Activated CD8-positive, alpha-beta memory T cell treated with anti-CD3 and anti-CD28 coated beads for 48 hours (primary cell): ENCODE measurements at regions not wholly inside any gene's neighbourhood (a gene's known extent, or its start where the extent isn't known, plus 50 kb on each side); places are given as distances from the start of the nearest gene placed in this dataset.
"Not testable (repeated sequence)": the region's sequence is repeated elsewhere in the genome, so short reads cannot be mapped to it uniquely, and the experiment has no call there.

Experiments used
- DNase-seq, 3 experiments: peaks; one replicate each; pipeline ENCODE4 v3.0.0-alpha.2; 2020; ENCODE audit warnings: low read depth in 2 of 3, low spot score in 2 of 3

- no peak for DNase-seq
Measured at GRCh38 chr13:81020010-81020409, 679.1 kb upstream of the SPRY2 start.

GRCh38 chr13:81018936-81019335 is 678.0 kb upstream of the SPRY2 start:
- no peak for DNase-seq

DNA sequence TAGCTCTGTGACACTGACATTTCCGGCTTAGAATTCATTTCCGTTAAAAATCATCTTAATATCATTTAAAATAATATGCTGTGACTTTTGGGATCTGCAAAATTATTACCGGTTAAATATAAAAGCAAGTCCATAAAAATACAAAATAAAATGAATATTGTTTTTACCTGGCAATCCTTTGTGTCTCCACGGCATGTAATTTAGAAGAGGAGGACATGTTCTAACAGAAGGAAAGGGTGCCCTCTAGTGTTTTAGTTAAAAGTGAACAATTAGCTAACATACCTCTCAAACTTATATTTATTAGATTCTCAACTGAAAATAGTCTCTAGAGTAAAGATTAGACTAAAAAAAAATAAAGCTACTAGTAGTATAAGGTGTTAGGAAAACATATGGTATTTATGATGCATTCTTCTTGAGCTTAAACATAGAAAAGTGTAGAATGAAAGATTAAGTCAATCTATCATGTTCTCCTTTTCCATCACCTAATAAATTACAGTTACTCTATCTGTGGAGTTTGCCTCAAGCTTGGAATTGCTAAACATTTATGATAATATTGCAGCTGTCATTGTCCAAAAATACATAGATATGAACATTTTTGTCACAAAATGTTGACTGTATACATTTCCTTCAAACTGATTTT is 676.7 kb upstream of the SPRY2 start:
- DNase-seq: no peak

- DNase-seq: no peak
Measured at GRCh38 chr13:81012031-81012430, 671.1 kb upstream of the SPRY2 start.

GRCh38 chr13:81001828-81002385 is 661.0 kb upstream of the SPRY2 start:
- DNase-seq: no peak

- DNase-seq: not testable (repeated sequence)
Measured at GRCh38 chr13:80998603-80999002, 657.7 kb upstream of the SPRY2 start.

GRCh38 chr13:80989747-80990146 is 648.8 kb upstream of the SPRY2 start:
- DNase-seq: no peak

DNA sequence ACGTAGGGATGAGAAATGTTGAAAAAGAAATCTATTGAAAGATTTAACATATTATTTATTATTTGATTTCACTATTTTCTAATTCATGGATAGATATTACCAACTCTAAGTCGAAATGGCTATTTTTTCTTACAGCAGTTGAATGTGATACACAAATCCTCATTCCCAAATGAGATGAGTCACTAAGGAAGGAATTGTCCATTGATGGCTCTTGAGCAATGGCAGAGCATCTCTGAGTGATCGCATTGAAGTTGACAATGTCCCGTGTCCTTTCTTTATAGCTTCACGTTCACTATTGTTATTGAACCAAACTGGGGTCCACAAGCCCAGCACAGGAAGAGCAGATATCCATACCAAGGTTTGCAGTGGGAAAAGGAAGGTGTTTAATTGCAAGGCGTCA is 648.3 kb upstream of the SPRY2 start:
- no peak for DNase-seq

DNA sequence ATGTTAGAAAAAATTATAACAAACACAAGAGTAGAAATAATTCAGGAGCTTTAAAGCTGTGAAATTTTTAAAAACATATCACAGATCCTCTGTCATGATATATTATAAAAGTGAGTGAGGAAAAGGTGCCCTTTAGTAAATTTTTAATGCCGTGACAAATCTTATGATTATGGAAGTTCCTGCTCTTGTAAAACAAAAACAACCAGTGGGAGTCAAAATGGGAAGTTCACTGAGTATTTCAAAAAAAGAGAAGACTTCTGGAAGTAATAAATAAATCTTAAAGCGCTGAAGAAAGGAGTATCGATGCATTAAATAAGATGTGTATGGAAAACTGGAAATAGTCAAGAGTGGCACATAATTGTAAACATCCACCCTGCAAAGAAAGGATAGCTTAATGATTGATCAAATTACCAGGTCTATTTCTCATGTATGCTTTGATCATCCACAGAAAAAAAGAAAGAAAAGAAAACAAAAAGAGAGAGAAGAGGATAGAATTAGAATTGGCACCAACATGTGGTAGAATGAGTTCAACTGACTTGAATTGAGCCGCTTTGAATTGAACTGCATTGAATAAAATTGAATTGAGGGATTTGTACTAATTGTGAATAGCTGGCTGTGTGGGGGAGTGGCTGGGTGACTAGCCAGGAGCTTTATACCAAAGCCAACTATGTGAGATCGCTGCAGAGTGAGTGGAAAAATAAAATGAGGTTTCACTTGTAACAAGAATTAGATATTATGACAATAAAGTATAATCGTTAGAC is 647.6 kb upstream of the SPRY2 start:
- DNase-seq: no peak

GRCh38 chr13:80979035-80979641 is 638.2 kb upstream of the SPRY2 start:
- no peak for DNase-seq

DNA sequence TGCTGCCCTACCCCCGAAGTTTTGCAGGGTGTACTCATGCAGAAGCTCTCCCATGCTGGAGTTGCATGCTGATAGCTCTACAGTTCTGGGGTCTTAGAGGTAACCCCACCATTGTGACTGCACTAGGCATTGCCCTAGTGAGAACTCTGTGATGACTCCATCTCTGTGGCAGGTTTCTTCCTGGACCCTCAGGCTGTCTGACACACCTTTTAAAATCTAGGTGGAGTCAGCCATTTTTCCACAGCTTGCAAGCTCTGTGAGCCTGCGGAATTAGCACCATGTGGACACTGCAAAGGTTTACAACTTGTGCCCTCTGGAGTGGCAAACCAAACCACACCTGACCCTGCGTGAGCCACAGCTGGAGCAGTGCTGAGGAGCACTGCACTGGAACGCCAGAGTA is 636.2 kb upstream of the SPRY2 start:
- DNase-seq: no peak

DNA sequence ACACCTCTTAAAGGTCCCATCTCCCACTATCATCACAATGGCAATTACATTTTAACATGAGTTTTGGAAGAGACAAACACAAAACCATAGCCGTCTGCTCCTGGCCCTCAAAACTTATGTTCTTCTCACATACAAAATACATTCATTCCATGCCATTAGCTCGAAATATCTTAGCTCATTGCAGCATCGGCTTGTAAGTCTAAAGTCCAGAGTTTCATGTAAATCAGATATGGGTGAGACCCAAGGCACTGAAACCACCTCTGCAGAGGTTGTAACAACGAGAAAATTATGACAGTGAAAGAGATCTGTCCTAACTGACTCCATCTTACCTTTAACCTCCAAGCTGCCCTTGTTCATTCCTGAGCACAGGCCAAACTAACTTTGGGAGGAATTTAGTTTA is 635.0 kb upstream of the SPRY2 start:
- no peak for DNase-seq

- DNase-seq: no peak
Measured at GRCh38 chr13:80973721-80974120, 632.8 kb upstream of the SPRY2 start.

- DNase-seq: no peak
Measured at GRCh38 chr13:80972857-80973478, 632.0 kb upstream of the SPRY2 start.

- no peak for DNase-seq
Measured at GRCh38 chr13:80965097-80965496, 624.2 kb upstream of the SPRY2 start.

DNA sequence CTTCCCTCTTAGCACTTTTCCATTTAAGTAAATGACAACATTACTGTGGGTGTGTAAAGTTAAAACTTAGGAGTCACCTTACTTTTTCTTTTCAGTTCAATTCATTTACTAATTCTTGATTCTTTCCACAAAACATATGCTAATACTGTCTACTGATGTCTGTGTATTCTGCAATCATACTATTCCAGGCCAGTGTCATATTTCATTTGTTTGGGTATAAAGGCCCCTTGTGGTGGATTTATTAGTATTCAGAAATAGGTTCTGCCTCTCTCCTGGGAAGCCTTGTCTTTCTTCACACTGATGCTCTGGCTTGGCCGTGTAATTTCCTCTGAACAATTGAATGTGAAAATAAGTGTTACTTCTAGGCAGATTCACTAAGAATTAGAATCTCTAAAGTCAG is 621.9 kb upstream of the SPRY2 start:
- DNase-seq: no peak

GRCh38 chr13:80962173-80962572 is 621.2 kb upstream of the SPRY2 start:
- no peak for DNase-seq

GRCh38 chr13:80957019-80957655 is 616.2 kb upstream of the SPRY2 start:
- no peak for DNase-seq

DNA sequence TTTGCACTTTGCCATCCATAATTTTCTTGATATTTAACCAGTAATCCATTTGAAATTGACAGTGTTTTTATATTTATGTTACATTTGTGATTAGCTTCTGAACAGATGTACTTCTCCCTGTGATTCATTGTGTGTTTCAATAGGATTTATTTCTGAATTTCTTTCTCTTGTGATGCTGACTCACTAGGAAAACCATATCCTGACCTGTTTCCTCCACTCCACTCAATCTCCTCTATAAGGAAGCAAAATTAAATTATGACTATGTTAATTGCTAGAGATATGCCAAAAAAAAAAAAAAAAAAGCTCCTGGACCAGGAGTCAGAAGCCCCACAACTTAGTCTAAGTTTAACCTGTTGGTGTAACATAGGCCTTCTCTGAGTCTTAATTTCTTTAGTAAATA is 614.6 kb upstream of the SPRY2 start:
- no peak for DNase-seq

DNA sequence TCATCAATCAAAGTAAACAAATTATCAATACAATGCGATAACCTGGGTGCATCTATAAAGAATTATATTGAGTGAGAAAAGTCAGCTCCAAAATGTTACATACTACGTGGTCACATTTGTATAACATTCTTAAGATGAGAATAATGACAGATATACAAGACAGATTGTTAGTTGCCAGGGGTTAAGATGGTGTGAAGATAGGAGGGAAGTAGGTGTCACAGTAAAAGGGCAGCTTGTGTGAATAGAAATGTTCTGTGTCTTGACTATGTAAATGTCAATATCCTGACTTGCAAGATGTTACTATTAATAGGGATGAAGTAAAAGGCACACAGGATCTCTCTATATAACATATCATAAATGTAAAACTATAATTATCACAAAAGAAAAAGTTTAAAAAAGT is 611.2 kb upstream of the SPRY2 start:
- DNase-seq: no peak
